ENCODE measurements at regions not wholly inside any gene's neighbourhood (a gene's known extent, or its start where the extent isn't known, plus 50 kb on each side); places are given as distances from the start of the nearest gene placed in this dataset.
"Not testable (repeated sequence)": the region's sequence is repeated elsewhere in the genome, so short reads cannot be mapped to it uniquely, and the experiment has no call there.

GRCh38 chr3:75453328-75453727 lies 210.8 kb upstream of the FRG2C start:
- TF ChIP-seq POLR2A, CTCF (IDR thresholded peaks at IDR 0.05): not testable (repeated sequence)

Data from right lobe of liver (tissue), 4 donors.